Right lobe of liver (tissue), 6 donors: ENCODE measurements at regions not wholly inside any gene's neighbourhood (a gene's known extent, or its start where the extent isn't known, plus 50 kb on each side); places are given as distances from the start of the nearest gene placed in this dataset.

Experiments
- ATAC-seq, 4 donors: fragments of 200-7000 bp; cut with Tn5 transposase; one replicate each; pipeline ENCODE4 v1.9.1; 2020; ENCODE audit warnings: mild to moderate bottlenecking in 4 of 4, moderate library complexity in 4 of 4
- DNase-seq, 3 donors: peaks; one replicate each; pipeline ENCODE4 v3.0.0-alpha.2; 2020
- H3K27ac ChIP-seq, 3 donors: fragments of 200-600 bp; one replicate each; pipeline ENCODE4 v1.8.0; 2022
- H3K27me3 ChIP-seq, 2 donors: fragments of 200-600 bp; one replicate each; pipeline ENCODE4 v1.8.0; 2022
- H3K36me3 ChIP-seq, 4 donors: fragments of 200-600 bp; sonication (generic) in 1 of 4; one replicate each; pipeline versions ENCODE4 v1.5.1 to v1.8.0; 2017 to 2022; ENCODE audit warnings: control low read depth in 1 of 4
- H3K4me1 ChIP-seq, 4 donors: fragments of 200-600 bp; sonication (generic) in 1 of 4; one replicate each; pipeline versions ENCODE4 v1.5.1 to v1.8.0; 2017 to 2022; ENCODE audit warnings: control low read depth in 1 of 4
- H3K4me3 ChIP-seq, 3 donors: fragments of 200-600 bp; one replicate each; pipeline ENCODE4 v1.8.0; 2022
- H3K9me3 ChIP-seq, 4 donors: fragments of 200-600 bp; sonication (generic) in 1 of 4; one replicate each; pipeline versions ENCODE4 v1.5.1 to v1.8.0; 2017 to 2022; ENCODE audit warnings: control low read depth in 1 of 4
- POLR2A ChIP-seq: fragments of 450-650 bp; IDR thresholded peaks from one replicate; pipeline ENCODE4 v1.6.1; 2017; ENCODE audit warnings: antibody characterized with exemption, mild to moderate bottlenecking
- WGBS: methylation state at CpG from one replicate; pipeline ENCODE4 v1.1.6; 2018; ENCODE audit warnings: low coverage, low lambda C conversion rate; ENCODE audit not compliant: insufficient coverage; ENCODE audit errors: missing lambda C conversion rate; 5-methylcytosine and 5-hydroxymethylcytosine counted together
- intact Hi-C, 2 donors: fragments of 100-400 bp; cut with DNase I; formaldehyde crosslinking; loops; one replicate each; pipeline versions ENCODE4 v1.11.2 to v1.14.1; 2022
- TF ChIP-seq, protein P1 (sequence below), 4 donors: fragments of 200-600 bp in 3 of 4; fragments of 450-650 bp in 1 of 4; IDR thresholded peaks; one replicate each; pipeline versions ENCODE4 v1.5.1 to v1.8.0; 2016 to 2022; ENCODE audit warnings: antibody characterized with exemption in 4 of 4, mild to moderate bottlenecking in 2 of 4
- donor health status: DM: no; HTN: yes; CAD: no.
- donor health status: DM: no; HTN: no; CAD: no.
- donor health status: DM: no; HTN: no; CAD: no.
- donor health status: DM: no; HTN: yes; CAD: no.
- donor health status: DM: no; HTN: yes; CAD: no.

- ATAC-seq (no peak), DNase-seq (no peak)
- H3K36me3 ChIP-seq, result no peaks in the 10 kb centered on the region
- 65% methylated on average over 5 of the region's 5 CpGs for WGBS
- no peak overlapping the region for H3K4me3 ChIP-seq
- no peaks in the 10 kb centered on the region for H3K9me3 ChIP-seq
- TF ChIP-seq POLR2A, result no peak
- TF ChIP-seq, protein P1, sequence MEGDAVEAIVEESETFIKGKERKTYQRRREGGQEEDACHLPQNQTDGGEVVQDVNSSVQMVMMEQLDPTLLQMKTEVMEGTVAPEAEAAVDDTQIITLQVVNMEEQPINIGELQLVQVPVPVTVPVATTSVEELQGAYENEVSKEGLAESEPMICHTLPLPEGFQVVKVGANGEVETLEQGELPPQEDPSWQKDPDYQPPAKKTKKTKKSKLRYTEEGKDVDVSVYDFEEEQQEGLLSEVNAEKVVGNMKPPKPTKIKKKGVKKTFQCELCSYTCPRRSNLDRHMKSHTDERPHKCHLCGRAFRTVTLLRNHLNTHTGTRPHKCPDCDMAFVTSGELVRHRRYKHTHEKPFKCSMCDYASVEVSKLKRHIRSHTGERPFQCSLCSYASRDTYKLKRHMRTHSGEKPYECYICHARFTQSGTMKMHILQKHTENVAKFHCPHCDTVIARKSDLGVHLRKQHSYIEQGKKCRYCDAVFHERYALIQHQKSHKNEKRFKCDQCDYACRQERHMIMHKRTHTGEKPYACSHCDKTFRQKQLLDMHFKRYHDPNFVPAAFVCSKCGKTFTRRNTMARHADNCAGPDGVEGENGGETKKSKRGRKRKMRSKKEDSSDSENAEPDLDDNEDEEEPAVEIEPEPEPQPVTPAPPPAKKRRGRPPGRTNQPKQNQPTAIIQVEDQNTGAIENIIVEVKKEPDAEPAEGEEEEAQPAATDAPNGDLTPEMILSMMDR (IDR thresholded peaks at IDR 0.05), result no peak
- H3K27ac ChIP-seq, result no peak overlapping the region
- H3K4me1 ChIP-seq, result no peaks in the 10 kb centered on the region
- H3K27me3 ChIP-seq, result no peaks in the 10 kb centered on the region
- intact Hi-C loops, result no loop called here
Observed at GRCh38 chr18:10340821-10341220, 113.6 kb upstream of the APCDD1 start.

DNA sequence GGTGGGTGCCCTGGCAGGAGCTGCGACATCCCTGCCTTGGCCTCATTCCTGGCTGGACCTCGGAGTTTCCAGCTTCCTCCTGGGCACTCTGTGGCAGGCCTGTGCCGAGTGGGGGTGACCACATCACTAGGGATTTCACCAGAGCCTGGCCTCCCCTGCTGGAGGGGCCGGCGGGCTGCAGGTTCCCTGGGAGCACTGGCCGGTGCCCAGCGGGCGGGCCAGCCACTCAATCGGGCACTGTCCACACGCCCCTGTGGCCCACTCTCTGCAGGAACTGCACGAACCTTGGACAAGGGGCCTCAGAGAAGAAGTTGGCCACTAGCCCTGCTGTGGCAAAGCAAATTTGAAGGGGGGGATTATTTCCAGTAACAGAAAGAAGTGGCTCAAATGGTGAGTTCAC, 110.7 kb upstream of the APCDD1 start:
- WGBS, result 78% methylated on average over 5 of the region's 11 CpGs
- Histone ChIP-seq H3K4me3 (no peak overlapping the region), H3K4me1 (no peaks in the 10 kb centered on the region), H3K36me3 (no peaks in the 10 kb centered on the region), H3K9me3 (no peaks in the 10 kb centered on the region), H3K27me3 (no peaks in the 10 kb centered on the region), H3K27ac (no peak overlapping the region)
- ATAC-seq, result peak in 1 of 4 donors; percentile 18
- no peak for DNase-seq
- no peak for TF ChIP-seq POLR2A
- TF ChIP-seq, protein P1 (IDR thresholded peaks at IDR 0.05), result no peak
- intact Hi-C loops, result no loop called here

DNA sequence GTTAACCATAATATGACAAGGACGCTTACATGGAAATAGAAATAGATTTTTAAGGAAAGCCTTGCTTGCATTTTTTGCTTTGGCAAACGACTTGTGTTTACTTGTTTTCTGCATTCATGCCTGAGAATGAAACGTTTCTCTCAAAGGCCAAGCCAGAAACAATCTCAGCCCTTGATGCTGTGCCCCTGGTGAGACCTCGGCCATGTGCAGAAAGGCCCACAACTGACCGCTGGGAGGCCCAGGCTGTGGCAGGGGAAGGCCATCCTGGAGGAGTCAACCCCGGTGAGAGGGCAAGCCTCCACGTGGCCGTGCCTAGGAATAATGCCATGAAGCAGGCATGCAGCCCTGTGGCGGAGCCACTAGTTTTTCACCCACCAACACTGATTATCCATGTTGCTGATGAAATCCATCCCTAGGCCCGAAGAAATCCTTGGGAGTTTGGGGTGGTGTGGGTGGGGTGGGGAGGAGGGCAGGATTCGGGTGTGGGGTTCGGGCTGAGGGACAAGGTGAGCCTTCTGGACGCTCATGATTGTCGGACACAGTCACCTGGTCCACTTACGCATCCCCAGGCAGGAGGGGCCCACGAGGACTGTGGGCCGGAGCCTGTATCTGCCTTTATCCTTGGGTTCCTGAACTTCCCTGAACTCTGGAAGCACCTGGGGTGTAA, 107.6 kb upstream of the APCDD1 start:
- Histone ChIP-seq H3K4me1 (no peaks in the 10 kb centered on the region), H3K4me3 (no peak overlapping the region), H3K27me3 (no peaks in the 10 kb centered on the region), H3K36me3 (no peaks in the 10 kb centered on the region), H3K27ac (no peak overlapping the region), H3K9me3 (no peaks in the 10 kb centered on the region)
- no peak for ATAC-seq
- intact Hi-C loops, result no loop called here
- TF ChIP-seq, protein P1 (IDR thresholded peaks at IDR 0.05), result no peak
- TF ChIP-seq POLR2A, result no peak
- no peak for DNase-seq
- 53% methylated on average over 8 of the region's 17 CpGs for WGBS

DNA sequence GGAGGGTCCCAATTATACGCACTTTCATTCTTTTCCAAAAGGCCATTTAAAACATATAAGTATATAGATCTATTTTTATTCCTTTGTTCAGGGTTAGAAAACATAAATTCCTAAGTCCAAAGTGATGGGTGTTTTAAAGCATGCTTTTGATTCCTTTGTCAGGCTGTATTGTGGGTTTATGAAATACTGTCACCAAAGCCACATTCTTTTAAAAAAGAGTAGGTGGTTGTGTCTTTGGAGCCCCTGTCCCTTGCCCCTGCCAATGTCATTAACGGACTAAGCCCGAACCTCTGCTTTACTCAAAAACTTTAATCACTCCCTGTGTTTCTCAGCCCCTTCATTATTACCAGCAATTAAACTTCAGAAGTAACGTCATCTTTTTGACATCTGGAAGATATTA, 104.9 kb upstream of the APCDD1 start:
- 68% methylated on average over 4 of the region's 4 CpGs for WGBS
- Histone ChIP-seq H3K27ac (no peak overlapping the region), H3K27me3 (no peaks in the 10 kb centered on the region), H3K36me3 (no peaks in the 10 kb centered on the region), H3K4me3 (no peak overlapping the region), H3K9me3 (no peaks in the 10 kb centered on the region), H3K4me1 (no peaks in the 10 kb centered on the region)
- intact Hi-C loops, result no loop called here
- ATAC-seq, result no peak
- no peak for DNase-seq
- TF ChIP-seq, protein P1 (IDR thresholded peaks at IDR 0.05), result no peak
- no peak for TF ChIP-seq POLR2A

DNA sequence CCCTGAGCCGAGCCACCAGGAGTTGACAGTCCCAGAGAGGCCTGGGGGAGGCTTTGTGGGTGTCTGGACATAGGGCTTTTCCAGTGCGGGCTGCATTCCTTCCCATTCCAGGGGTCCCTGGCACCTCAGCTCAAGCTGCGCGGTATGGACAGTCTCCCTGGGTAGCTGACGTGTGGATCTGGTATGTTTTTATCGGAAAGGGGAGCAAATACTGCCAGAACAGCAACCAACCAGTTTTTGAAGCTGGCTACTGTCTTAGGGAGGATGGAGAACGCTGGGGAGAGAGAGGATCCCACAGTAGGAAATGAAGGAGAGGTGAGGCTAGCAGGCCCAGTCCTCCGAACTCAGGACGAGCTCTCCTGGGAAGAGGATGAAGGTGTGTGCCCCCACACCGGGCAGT, 103.8 kb upstream of the APCDD1 start:
- Histone ChIP-seq H3K27me3 (no peaks in the 10 kb centered on the region), H3K36me3 (no peaks in the 10 kb centered on the region), H3K4me3 (no peak overlapping the region), H3K9me3 (no peaks in the 10 kb centered on the region), H3K27ac (no peak overlapping the region), H3K4me1 (no peaks in the 10 kb centered on the region)
- WGBS, result 83% methylated on average over 3 of the region's 10 CpGs
- TF ChIP-seq POLR2A, result no peak
- TF ChIP-seq, protein P1 (IDR thresholded peaks at IDR 0.05), result no peak
- ATAC-seq, result no peak
- DNase-seq, result no peak
- intact Hi-C loops, result no loop called here
